ENCODE measurements at regions not wholly inside any gene's neighbourhood (a gene's known extent, or its start where the extent isn't known, plus 50 kb on each side); places are given as distances from the start of the nearest gene placed in this dataset.

DNA sequence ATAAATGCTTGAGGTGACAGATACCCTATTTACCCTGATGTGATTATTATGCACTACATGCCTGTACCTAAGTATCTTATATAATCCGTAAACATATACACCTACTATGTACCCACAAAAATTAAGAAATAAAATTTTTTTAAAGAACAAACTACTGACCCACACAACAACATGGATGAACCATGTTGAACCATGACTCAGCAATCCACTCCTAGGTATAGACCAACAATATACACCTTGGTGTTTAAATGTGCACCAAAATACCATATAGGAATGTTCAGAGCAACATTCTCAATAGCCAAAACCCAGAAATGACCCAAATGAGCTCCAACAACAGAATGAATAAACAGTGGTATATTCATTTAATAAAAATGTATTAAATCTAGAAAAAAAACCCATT is 245.1 kb downstream of the GXYLT1 start:
- no peaks in the 10 kb centered on the region for H3K4me1 ChIP-seq (ENCODE audit: control insufficient read depth in 1 of 2, extremely low read depth in 1 of 2, insufficient read depth in 2 of 2, low read length in 2 of 2)
- no peak overlapping the region for H3K4me3 ChIP-seq (ENCODE audit: control insufficient read depth in 1 of 2, extremely low read depth in 1 of 2, low read length in 1 of 2)
- Mint-ChIP-seq H3K4me1 (no peaks in the 10 kb centered on the region), H3K27me3 (peaks cover 0 to 4% of the 10 kb centered on the region in 2 donors), H3K9me3 (peaks cover 0 to 4% (median 0%) of the 10 kb centered on the region in 3 donors), H3K27ac (no peak overlapping the region), H3K36me3 (no peaks in the 10 kb centered on the region), H3K4me3 (no peak overlapping the region)
- no peak for DNase-seq
- H3K27me3 ChIP-seq (replicated peaks in 1 of 2; ENCODE audit: control insufficient read depth in 2 of 2, extremely low read depth in 1 of 2, insufficient read depth in 2 of 2, low read length in 1 of 2): no peaks in the 10 kb centered on the region
- H3K27ac ChIP-seq (ENCODE audit: low read length): no peak overlapping the region
- no CpG with 5 or more reads among the region's 1 CpG for WGBS (ENCODE audit: insufficient coverage)
- ChIA-PET CTCF (no interaction called here), POLR2A (interaction anchor here in 1 of 2 donors (0.6 kb wide), 1 partner anchor 17 kb away, joined by 5 read pairs; no protein-coding TSS in a partner anchor)
- no peaks in the 10 kb centered on the region for H3K36me3 ChIP-seq (ENCODE audit: control insufficient read depth in 2 of 2, extremely low read depth in 1 of 2, insufficient read depth in 1 of 2, low read length in 1 of 2)
- H3K9me3 ChIP-seq: no peaks in the 10 kb centered on the region
- no peak for ATAC-seq (replicated peaks in 1 of 4)

- DNase-seq (no peak), ATAC-seq (replicated peaks in 1 of 4) (no peak)
- H3K27me3 Mint-ChIP-seq: peaks cover 4 to 5% of the 10 kb centered on the region in 2 donors
- POLR2A ChIA-PET: no interaction called here
- WGBS (ENCODE audit: insufficient coverage): no CpG with 5 or more reads among the region's 1 CpG
- Histone ChIP-seq H3K4me3 (ENCODE audit: control insufficient read depth in 1 of 2, extremely low read depth in 1 of 2, low read length in 1 of 2) (no peak overlapping the region), H3K36me3 (ENCODE audit: control insufficient read depth in 2 of 2, extremely low read depth in 1 of 2, insufficient read depth in 1 of 2, low read length in 1 of 2) (no peaks in the 10 kb centered on the region), H3K4me1 (ENCODE audit: control insufficient read depth in 1 of 2, extremely low read depth in 1 of 2, insufficient read depth in 2 of 2, low read length in 2 of 2) (no peaks in the 10 kb centered on the region), H3K9me3 (no peaks in the 10 kb centered on the region), H3K27ac (ENCODE audit: low read length) (no peak overlapping the region), H3K27me3 (replicated peaks in 1 of 2; ENCODE audit: control insufficient read depth in 2 of 2, extremely low read depth in 1 of 2, insufficient read depth in 2 of 2, low read length in 1 of 2) (no peaks in the 10 kb centered on the region)
- no peaks in the 10 kb centered on the region for H3K4me1 Mint-ChIP-seq
- CTCF ChIA-PET: no interaction called here
- H3K4me3 Mint-ChIP-seq: no peak overlapping the region
- no peak overlapping the region for H3K27ac Mint-ChIP-seq
- H3K36me3 Mint-ChIP-seq: no peaks in the 10 kb centered on the region
- H3K9me3 Mint-ChIP-seq: peaks cover 0 to 4% (median 0%) of the 10 kb centered on the region in 3 donors
Observed at GRCh38 chr12:41897593-41897992, 247.1 kb downstream of the GXYLT1 start.

GRCh38 chr12:41893491-41893890 is 251.2 kb downstream of the GXYLT1 start:
- Mint-ChIP-seq H3K9me3 (peaks cover 0 to 3% (median 0%) of the 10 kb centered on the region in 3 donors), H3K4me1 (no peaks in the 10 kb centered on the region), H3K36me3 (no peaks in the 10 kb centered on the region), H3K27ac (no peak overlapping the region), H3K27me3 (peaks cover 4 to 8% of the 10 kb centered on the region in 2 donors), H3K4me3 (no peak overlapping the region)
- WGBS (ENCODE audit: insufficient coverage): no CpG with 5 or more reads among the region's 3 CpGs
- ATAC-seq (replicated peaks in 1 of 4): no peak
- H3K4me1 ChIP-seq (ENCODE audit: control insufficient read depth in 1 of 2, extremely low read depth in 1 of 2, insufficient read depth in 2 of 2, low read length in 2 of 2): no peaks in the 10 kb centered on the region
- ChIA-PET POLR2A (no interaction called here), CTCF (no interaction called here)
- H3K36me3 ChIP-seq (ENCODE audit: control insufficient read depth in 2 of 2, extremely low read depth in 1 of 2, insufficient read depth in 1 of 2, low read length in 1 of 2): no peaks in the 10 kb centered on the region
- no peaks in the 10 kb centered on the region for H3K9me3 ChIP-seq
- H3K27ac ChIP-seq (ENCODE audit: low read length): no peak overlapping the region
- DNase-seq: no peak
- H3K27me3 ChIP-seq (replicated peaks in 1 of 2; ENCODE audit: control insufficient read depth in 2 of 2, extremely low read depth in 1 of 2, insufficient read depth in 2 of 2, low read length in 1 of 2): peaks cover 0 to 2% of the 10 kb centered on the region in 2 experiments
- H3K4me3 ChIP-seq (ENCODE audit: control insufficient read depth in 1 of 2, extremely low read depth in 1 of 2, low read length in 1 of 2): no peak overlapping the region

GRCh38 chr12:41892302-41892701 is 252.4 kb downstream of the GXYLT1 start:
- no peak overlapping the region for H3K27ac ChIP-seq (ENCODE audit: low read length)
- peaks cover 0 to 2% of the 10 kb centered on the region in 2 experiments for H3K27me3 ChIP-seq (replicated peaks in 1 of 2; ENCODE audit: control insufficient read depth in 2 of 2, extremely low read depth in 1 of 2, insufficient read depth in 2 of 2, low read length in 1 of 2)
- no peaks in the 10 kb centered on the region for H3K4me1 ChIP-seq (ENCODE audit: control insufficient read depth in 1 of 2, extremely low read depth in 1 of 2, insufficient read depth in 2 of 2, low read length in 2 of 2)
- WGBS (ENCODE audit: insufficient coverage): 85% methylated on average over 2 of the region's 3 CpGs
- Mint-ChIP-seq H3K27me3 (peaks cover 4 to 8% of the 10 kb centered on the region in 2 donors), H3K27ac (no peak overlapping the region), H3K4me3 (no peak overlapping the region), H3K36me3 (no peaks in the 10 kb centered on the region), H3K4me1 (no peaks in the 10 kb centered on the region), H3K9me3 (no peaks in the 10 kb centered on the region)
- ChIA-PET POLR2A (no interaction called here), CTCF (no interaction called here)
- H3K9me3 ChIP-seq: no peaks in the 10 kb centered on the region
- no peak overlapping the region for H3K4me3 ChIP-seq (ENCODE audit: control insufficient read depth in 1 of 2, extremely low read depth in 1 of 2, low read length in 1 of 2)
- no peaks in the 10 kb centered on the region for H3K36me3 ChIP-seq (ENCODE audit: control insufficient read depth in 2 of 2, extremely low read depth in 1 of 2, insufficient read depth in 1 of 2, low read length in 1 of 2)
- DNase-seq (no peak), ATAC-seq (replicated peaks in 1 of 4) (no peak)

DNA sequence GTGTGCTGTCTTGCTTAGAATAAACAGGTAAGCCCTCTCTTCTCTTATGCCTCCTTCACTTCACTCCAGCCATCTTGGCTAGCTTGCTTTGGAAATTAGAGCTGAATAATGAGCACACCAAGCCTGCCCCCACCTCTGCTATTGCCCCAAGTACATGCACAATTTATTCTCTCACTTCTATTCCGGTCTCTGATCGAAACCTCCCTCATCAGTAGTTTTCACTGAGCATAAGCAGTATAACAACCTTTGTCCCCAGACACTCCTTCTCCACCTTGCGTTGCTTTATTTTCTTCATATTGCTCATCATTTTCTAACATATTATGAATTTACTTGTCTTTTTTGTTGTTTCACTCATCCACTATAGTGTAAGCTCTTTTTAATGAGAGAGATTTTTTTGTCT is 253.4 kb downstream of the GXYLT1 start:
- POLR2A ChIA-PET: no interaction called here
- DNase-seq (no peak), ATAC-seq (replicated peaks in 1 of 4) (no peak)
- CTCF ChIA-PET: no interaction called here
- Mint-ChIP-seq H3K9me3 (no peaks in the 10 kb centered on the region), H3K4me1 (no peaks in the 10 kb centered on the region), H3K4me3 (no peak overlapping the region), H3K36me3 (no peaks in the 10 kb centered on the region), H3K27ac (no peak overlapping the region), H3K27me3 (peaks cover 7 to 14% of the 10 kb centered on the region in 2 donors)
- H3K4me3 ChIP-seq (ENCODE audit: control insufficient read depth in 1 of 2, extremely low read depth in 1 of 2, low read length in 1 of 2): no peak overlapping the region
- H3K27ac ChIP-seq (ENCODE audit: low read length): no peak overlapping the region
- peaks cover 0 to 2% of the 10 kb centered on the region in 2 experiments for H3K27me3 ChIP-seq (replicated peaks in 1 of 2; ENCODE audit: control insufficient read depth in 2 of 2, extremely low read depth in 1 of 2, insufficient read depth in 2 of 2, low read length in 1 of 2)
- H3K4me1 ChIP-seq (ENCODE audit: control insufficient read depth in 1 of 2, extremely low read depth in 1 of 2, insufficient read depth in 2 of 2, low read length in 2 of 2): no peaks in the 10 kb centered on the region
- 100% methylated on average over 2 of the region's 3 CpGs for WGBS (ENCODE audit: insufficient coverage)
- no peaks in the 10 kb centered on the region for H3K9me3 ChIP-seq
- no peaks in the 10 kb centered on the region for H3K36me3 ChIP-seq (ENCODE audit: control insufficient read depth in 2 of 2, extremely low read depth in 1 of 2, insufficient read depth in 1 of 2, low read length in 1 of 2)

GRCh38 chr12:41888285-41888684 is 256.4 kb downstream of the GXYLT1 start:
- Histone ChIP-seq H3K4me1 (ENCODE audit: control insufficient read depth in 1 of 2, extremely low read depth in 1 of 2, insufficient read depth in 2 of 2, low read length in 2 of 2) (no peaks in the 10 kb centered on the region), H3K9me3 (no peaks in the 10 kb centered on the region), H3K36me3 (ENCODE audit: control insufficient read depth in 2 of 2, extremely low read depth in 1 of 2, insufficient read depth in 1 of 2, low read length in 1 of 2) (no peaks in the 10 kb centered on the region), H3K4me3 (ENCODE audit: control insufficient read depth in 1 of 2, extremely low read depth in 1 of 2, low read length in 1 of 2) (no peak overlapping the region), H3K27ac (ENCODE audit: low read length) (no peak overlapping the region), H3K27me3 (replicated peaks in 1 of 2; ENCODE audit: control insufficient read depth in 2 of 2, extremely low read depth in 1 of 2, insufficient read depth in 2 of 2, low read length in 1 of 2) (peaks cover 0 to 2% of the 10 kb centered on the region in 2 experiments)
- Mint-ChIP-seq H3K4me1 (no peaks in the 10 kb centered on the region), H3K9me3 (no peaks in the 10 kb centered on the region), H3K4me3 (no peak overlapping the region), H3K27me3 (peaks cover 9 to 11% of the 10 kb centered on the region in 2 donors), H3K36me3 (no peaks in the 10 kb centered on the region), H3K27ac (no peak overlapping the region)
- ChIA-PET CTCF (no interaction called here), POLR2A (interaction anchor here in 1 of 2 donors (0.7 kb wide), 1 partner anchor 96 kb away, joined by 3 read pairs; no protein-coding TSS in a partner anchor)
- DNase-seq (no peak), ATAC-seq (replicated peaks in 1 of 4) (no peak)

Measured in T-cell (primary cell).